HG03025 (cell line): ENCODE measurements at regions not wholly inside any gene's neighbourhood (a gene's known extent, or its start where the extent isn't known, plus 50 kb on each side); places are given as distances from the start of the nearest gene placed in this dataset.
"Not testable (repeated sequence)": the region's sequence is repeated elsewhere in the genome, so short reads cannot be mapped to it uniquely, and the experiment has no call there.

Source experiments
- ATAC-seq: cut with Tn5 transposase; IDR thresholded peaks from one replicate; pipeline ENCODE4 v1.9.1; 2021; ENCODE audit warnings: mild to moderate bottlenecking, moderate library complexity; ENCODE audit not compliant: unreplicated experiment, low FRiP score

DNA sequence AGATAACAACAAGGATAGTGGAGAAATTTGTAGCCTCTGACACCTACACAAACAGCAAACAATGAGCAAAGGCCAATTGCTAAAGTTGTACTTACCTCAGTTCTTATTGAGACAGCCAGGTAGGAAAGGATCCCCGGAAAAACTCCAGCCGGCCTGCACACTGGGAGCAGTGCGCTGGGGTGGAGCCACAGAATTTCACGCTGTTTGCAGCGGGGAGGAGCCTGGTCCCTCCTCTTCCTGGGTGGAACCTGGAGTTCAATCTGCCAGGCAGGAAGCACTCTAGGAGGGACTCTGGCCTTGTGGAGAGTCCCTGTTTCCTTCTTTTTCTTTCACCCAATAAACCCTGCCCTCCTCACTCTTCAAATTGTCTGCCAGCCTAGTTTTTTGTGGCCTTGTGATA is 382.6 kb upstream of the TGIF2LX start:
- ATAC-seq = not testable (repeated sequence)

DNA sequence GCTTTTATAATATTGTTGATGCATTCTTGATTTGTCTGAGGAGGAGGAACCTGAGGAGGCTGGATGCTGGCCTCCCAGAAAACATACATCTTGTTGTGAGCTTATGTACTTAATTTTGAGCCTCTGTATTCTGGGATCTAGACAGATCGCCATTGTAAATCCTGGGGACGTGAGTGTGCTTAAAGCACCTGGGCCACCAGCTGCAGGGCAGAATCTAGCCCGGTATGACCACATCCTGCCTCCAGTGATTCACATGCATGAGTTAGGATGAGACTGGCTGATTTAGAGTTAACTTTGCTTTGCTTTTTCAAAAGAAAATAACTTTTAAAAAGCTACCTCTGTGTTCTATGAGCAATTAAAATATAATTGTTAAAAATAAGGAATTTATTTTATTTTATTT is 364.6 kb upstream of the TGIF2LX start:
- not testable (repeated sequence) for ATAC-seq

DNA sequence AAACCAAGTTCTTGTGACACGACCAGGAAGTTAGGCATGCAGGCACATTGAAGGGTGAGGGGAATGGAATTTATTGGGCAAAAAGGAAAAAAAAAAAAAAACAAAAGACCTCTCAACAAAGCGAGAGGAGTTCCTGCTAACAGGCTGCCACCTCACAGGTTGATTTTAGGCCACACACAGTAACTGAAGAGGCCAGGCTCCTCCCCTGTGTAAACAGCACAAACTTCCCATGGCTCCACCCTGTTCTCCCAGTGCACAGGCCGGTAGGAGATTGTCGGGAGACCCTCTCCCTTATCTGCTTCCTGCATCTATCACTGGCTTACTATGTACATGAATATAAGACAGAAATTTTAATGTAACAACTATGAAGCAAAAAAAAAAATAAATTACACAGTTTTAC is 359.6 kb upstream of the TGIF2LX start:
- ATAC-seq = not testable (repeated sequence)

DNA sequence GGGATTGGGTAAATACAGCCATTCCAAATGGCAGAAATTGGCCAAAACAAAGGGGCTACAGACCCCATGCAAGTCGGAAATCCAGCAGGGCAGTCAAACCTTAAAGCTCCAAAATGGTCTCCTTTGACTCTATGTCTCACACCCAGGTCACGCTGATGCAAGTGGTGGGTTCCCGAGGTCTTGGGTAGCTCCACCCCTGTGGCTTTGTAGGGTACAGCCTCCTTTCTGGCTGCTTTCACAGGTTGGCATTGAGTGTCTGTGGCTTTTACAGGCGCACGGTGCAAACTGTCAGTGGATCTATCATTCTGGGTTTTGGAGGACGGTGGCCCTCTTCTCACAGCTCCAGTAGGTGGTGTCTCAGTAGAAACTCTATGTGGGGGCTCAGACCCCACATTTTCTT is 358.6 kb upstream of the TGIF2LX start:
- ATAC-seq = not testable (repeated sequence)

DNA sequence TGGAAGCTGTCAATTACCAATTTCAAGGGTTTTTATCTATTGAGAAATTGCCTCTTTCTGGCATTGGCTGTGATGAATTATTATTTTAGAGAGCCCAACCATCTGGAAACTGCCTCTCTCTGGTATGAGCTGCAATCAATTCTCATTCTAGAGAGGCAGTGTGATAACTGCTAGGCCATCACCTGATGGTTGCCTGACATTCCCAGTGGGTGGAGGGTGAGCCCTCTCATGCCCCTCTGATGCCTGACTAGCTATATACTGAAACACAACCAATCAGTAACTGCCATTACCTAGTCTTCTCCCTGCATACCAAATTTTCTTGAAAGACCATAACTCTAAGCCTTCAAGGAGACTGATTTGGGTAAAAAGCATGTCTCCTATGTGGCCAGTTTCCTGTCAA is 353.9 kb upstream of the TGIF2LX start:
- not testable (repeated sequence) for ATAC-seq

DNA sequence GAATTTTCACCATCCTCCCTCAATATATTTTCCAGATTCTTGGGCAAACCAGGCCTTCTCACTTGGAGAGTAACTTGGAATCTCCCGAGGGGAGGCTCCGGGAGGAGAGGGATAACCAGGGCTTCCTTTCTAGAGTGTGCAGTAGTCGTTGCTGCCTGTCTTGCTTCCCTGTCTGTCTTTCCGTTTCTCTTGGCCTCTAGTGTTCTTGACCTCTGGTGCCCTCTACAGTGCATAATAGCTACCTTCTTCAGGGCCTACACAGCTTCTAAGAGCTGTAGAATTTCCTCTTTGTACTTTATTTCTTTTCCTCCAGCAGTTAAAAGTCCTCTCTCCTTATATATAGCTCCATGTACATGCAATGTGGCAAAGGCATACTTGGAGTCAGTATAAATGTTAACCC is 339.8 kb upstream of the TGIF2LX start:
- not testable (repeated sequence) for ATAC-seq

DNA sequence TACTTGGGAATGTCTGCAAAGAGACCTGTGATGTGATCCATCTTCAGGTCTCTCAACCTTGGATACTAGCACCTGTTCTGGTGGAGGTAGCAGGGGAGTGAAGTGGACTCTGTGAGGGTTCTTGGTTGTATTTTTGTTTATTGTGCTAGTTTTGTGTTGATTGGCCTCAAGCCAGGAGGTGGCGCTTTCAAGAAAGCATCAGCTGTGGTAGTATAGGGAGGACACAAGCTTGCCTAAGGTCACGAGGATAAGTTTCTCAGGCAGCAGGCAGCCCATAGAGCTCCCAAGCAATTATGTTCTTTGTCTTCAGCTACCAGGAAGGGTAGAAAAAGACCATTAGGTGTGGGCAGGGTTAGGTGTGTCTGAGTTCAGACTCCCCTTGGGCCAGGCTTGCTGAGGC is 289.9 kb upstream of the TGIF2LX start:
- ATAC-seq = not testable (repeated sequence)

DNA sequence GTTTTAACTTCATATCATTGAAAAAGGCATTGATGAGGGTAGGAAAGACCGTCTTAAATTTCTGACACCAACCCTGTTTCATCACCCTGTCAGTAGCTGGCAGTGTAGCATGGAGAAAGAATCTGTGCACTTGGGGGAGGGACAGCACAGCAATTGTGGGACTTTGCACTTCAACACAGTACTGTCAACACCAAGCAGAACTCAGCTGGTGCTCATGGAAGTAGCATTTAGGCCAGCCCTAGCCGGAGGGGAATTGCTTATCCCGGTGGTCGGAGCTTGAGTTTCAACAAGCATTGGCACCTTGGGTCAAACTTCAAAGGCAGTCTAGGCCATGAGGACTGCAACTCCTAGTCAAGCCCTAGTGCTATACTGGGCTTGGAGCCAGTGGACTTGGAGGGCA is 285.8 kb upstream of the TGIF2LX start:
- not testable (repeated sequence) for ATAC-seq

DNA sequence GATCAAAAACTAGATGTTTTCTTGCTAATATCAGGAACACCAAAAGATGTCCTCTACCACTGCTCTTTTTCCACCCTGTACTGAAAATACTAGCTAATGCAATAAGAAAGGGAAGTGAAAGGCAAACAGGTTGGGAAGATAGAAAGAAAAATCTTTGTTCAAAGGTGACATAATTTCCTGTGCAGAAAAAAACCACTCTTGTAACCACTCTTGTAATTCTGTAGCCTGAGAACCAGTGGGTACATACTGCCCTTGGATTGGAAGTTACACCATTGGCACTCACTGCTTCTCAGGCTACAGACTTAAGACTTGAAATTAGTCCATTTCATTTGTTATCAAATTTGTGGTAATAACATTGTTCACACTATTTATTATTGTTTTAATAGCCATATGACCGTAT is 263.0 kb upstream of the TGIF2LX start:
- not testable (repeated sequence) for ATAC-seq

DNA sequence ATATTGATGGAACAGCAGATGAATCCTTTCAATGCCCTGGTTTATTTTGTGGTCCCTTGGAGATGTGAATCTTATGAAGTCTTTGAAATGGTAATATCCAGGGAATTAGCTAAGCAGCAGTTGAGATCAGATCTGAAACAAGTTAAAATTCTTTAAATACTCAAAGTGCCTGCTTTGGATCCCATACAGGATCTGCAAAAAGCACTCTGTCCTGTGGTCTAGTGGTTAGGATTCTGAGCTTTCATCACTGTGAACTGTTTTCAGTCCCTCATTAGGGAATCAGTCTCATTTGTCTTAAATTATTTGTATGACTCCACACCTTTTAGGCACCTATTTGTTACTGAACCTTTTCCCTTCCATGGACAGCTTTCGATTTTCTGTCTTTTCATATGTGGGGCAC is 215.2 kb upstream of the TGIF2LX start:
- ATAC-seq = not testable (repeated sequence)

DNA sequence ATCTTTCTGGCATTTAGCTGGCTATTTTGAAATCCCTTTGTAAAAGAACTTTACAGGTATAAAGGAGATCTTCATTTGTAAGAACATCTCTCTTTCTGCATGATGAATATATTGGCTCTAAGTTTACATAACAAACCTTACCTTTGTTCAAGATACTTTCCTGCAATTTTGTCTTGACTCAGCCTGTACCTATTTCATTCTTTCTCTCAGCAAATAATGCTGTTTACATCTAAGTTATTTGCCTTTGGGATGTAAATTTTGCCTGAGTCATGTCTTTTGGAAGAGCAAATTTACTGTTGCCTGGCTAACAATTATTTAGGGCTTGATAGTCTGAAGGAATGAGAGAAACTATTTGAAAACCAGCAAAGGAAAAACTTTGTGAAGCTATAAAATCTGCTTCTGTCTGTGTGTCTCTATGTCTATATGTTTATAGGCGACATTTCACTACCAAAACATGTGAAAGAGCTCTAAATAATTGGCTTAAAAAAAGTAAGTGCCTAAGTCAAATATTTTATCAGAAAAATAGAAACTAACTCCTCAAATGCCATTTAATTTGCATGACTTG is 214.3 kb upstream of the TGIF2LX start:
- ATAC-seq = not testable (repeated sequence)

DNA sequence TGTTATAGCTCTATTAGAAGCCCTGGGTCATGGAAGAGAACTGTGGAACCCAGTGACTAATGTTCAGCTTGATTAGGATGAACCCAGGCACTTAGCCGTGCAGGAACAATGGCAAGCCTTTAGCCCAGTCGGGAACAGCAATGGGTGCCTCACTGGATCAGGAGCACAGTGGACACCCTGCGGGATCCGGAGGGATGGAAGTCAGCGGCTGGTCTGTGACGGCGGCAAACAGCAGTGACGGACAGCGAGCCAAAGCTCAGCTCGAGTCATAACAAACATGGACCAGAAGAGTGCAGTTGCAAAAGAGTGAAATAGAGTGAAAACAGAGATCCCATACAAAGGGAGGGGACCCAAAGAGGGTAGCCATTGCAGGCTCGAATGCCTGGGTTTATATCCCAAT is 187.3 kb upstream of the TGIF2LX start:
- ATAC-seq = not testable (repeated sequence)

DNA sequence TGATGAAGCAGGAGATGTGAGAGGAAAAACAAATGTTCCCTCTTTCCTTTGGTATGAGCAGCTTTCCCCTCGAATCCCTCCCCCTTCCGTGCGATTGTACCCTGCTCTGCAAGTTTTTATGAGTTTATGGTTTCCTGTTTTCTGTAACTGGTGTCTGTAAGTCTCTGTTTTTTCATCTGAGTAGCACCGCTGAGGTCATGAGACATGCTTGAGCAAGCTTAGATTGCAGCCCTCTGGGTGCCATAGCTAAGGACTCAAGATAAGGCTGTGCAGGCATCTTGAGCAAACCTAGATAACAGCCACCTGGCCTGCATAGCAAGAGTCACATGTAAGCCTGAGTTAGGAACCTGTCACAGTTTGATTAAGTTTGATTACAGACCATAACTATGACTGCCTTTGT is 165.2 kb upstream of the TGIF2LX start:
- ATAC-seq = not testable (repeated sequence)

DNA sequence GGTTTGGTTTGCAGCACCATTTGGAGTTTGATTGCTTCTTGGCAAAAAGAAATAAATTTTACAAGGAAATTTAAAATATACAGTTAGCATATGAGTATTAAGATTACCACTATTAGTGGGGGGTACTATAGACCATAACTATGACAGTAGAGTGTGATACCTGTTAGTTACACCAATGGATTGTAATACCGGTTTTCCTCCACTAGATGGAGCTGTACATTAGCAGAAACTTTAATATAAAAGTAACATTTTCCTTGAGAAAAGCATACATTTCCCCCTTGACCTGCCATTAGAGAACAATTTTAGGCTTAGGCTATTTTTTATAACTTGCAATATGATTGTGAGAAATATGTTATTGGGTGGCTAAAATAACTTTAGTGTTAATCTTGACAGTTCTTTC is 163.9 kb upstream of the TGIF2LX start:
- ATAC-seq = not testable (repeated sequence)

DNA sequence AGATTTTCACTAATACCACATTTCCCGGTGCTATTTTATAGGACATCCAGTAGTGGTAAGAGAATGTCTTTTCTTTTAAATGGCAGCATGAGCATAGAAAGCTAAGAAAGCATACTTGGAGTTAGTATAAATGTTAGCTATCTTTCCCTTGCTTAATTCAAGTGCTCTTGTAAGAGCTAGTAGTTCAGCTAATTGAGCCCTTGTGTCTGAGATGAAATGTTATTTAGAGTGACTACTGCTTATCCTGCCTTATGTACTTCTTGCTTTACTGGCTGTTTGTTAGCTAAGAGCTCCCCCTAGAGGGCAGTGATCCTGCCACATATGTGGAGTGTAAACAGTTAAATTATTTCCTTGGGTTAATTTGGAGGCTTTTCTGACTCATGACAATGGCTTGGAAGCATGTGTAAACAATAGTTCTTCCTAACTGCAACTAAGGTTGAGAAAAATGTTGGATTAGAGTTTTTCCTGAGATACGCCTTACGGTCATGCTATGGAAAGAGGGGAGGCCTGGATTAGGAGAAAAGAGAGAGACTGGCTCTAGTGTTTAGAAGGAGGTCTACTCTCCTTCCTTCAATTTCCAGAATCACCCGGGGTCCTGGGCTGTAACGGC is 162.5 kb upstream of the TGIF2LX start:
- not testable (repeated sequence) for ATAC-seq

DNA sequence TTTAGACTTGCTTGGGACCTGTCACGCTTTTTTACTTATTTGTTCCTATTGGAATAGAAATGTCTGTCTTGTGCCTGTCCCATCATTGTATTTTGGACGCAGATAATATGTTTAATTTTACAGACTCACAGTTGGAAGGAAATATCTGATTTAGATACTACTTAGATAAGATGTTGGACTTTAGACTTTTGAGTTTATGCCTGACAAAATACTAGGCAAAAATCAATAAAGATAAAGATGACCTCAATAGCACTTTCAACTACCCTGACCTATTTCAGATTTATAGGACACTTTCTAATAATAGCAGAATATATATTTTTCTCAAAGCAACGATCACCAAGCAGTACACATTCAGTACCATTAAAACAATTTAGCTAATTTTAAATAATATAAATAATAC is 150.1 kb upstream of the TGIF2LX start:
- ATAC-seq = not testable (repeated sequence)

DNA sequence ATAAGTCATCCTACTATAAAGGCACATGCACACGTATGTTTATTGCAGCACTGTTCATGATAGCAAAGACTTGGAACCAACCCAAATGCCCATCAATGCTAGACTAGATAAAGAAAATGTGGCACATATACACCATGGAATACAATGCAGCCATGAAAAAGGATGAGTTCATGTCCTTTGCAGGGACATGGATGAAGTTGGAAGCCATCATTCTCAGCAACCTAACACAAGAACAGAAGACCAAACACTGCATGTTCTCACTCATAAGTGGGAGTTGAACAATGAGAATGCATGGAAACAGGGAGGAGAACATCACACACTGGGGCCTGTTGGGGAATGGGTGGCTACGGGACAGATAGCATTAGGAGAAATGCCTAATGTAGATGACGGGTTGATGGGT is 110.3 kb upstream of the TGIF2LX start:
- not testable (repeated sequence) for ATAC-seq

DNA sequence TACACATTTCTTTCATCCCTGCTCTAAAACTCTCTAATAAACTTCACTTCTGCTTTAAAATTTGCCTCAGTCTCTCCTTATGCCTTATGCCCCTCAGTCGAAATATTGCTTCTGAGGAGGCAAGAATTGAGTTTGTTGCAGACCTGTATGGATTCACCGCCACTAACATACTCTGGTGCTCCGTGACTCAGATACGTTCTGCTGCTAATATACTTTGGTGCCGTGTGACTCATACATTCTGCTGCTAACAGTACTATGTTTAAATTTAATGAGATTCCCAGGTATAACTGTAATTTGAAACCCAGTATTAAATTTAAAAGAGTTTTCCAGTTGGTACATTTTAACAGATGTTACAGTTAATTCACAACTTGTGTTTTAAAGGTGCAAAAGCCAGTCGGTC is 82.0 kb upstream of the TGIF2LX start:
- ATAC-seq = not testable (repeated sequence)

DNA sequence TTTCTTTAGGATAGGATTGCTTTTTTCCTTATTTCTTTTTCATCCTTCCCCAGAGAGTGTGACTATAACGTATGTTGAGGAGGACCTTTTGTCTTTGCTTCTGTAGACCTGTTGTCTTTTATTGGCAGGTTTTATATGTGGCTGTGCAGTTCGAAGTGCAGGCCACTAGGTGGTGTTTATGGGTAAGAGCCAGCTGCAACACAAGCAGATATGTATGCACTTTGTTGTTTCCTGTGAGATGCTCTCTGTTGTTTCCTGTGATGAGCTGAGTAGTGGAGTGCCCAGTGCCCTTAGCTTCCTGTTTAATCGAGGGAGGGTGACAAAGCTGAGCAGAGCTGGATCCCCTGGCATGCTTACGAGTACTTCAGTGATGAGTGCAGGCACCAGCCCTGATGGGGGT is 50.0 kb upstream of the TGIF2LX start:
- ATAC-seq = peak; percentile 90
